Adrenal gland (tissue), 9 donors: ENCODE measurements at regions not wholly inside any gene's neighbourhood (a gene's known extent, or its start where the extent isn't known, plus 50 kb on each side); places are given as distances from the start of the nearest gene placed in this dataset.

Source experiments
- DNase-seq, 7 donors: peaks; one replicate each; pipeline ENCODE4 v3.0.0-alpha.2; 2019 to 2020
- H3K27ac ChIP-seq, 5 donors: fragments of 200-600 bp; sonication (generic) in 4 of 5; 1 replicate in 3 of 5; 2 replicates in 2 of 5; pipeline versions ENCODE4 v1.5.1 to v1.8.0; 2016 to 2020; ENCODE audit warnings: mild to moderate bottlenecking in 1 of 5
- H3K27me3 ChIP-seq: fragments of 200-600 bp; 2 replicates; pipeline ENCODE4 v1.8.0; 2021
- H3K36me3 ChIP-seq, 2 donors: fragments of 200-600 bp; replicated peaks in 1 of 2; 1 replicate in 1 of 2; 2 replicates in 1 of 2; pipeline versions ENCODE4 v1.5.1 to v1.8.0; 2018 to 2022
- H3K4me1 ChIP-seq, 2 donors: fragments of 200-600 bp; replicated peaks in 1 of 2; 1 replicate in 1 of 2; 2 replicates in 1 of 2; pipeline versions ENCODE4 v1.5.1 to v1.8.0; 2018 to 2021
- H3K4me3 ChIP-seq, 4 donors: fragments of 200-600 bp; sonication (generic) in 3 of 4; one replicate each; pipeline ENCODE4 v1.5.1; 2016 to 2018
- H3K9me3 ChIP-seq, 3 donors: fragments of 200-600 bp; sonication (generic) in 1 of 3; replicated peaks in 1 of 3; 1 replicate in 2 of 3; 2 replicates in 1 of 3; pipeline versions ENCODE4 v1.5.1 to v1.8.0; 2016 to 2021
- POLR2A ChIP-seq, 2 donors: fragments of 450-650 bp; IDR thresholded peaks; one replicate each; pipeline ENCODE4 v1.6.1; 2017; ENCODE audit warnings: antibody characterized with exemption in 2 of 2, mild to moderate bottlenecking in 2 of 2, moderate library complexity in 1 of 2
- WGBS, 4 donors: extraction: QIAGEN DNeasy Blood & Tissue Kit in 2 of 4; methylation state at CpG; one replicate each; pipeline versions ENCODE4 v1.1.5 to v1.1.7; 2013 to 2017; 5-methylcytosine and 5-hydroxymethylcytosine counted together
- intact Hi-C, 2 donors: fragments of 100-400 bp; cut with DNase I; formaldehyde crosslinking; loops; one replicate each; pipeline versions ENCODE4 v1.14.1 to v1.15.0; 2022 to 2023
- TF ChIP-seq, protein P1 (sequence below), 6 experiments: fragments of 450-650 bp in 4 of 6; fragments of 200-600 bp in 2 of 6; sonication (generic) in 1 of 6; IDR thresholded peaks; 1 replicate in 5 of 6; 2 replicates in 1 of 6; pipeline versions ENCODE4 v1.5.1 to v1.8.0; 2016 to 2021; ENCODE audit warnings: antibody characterized with exemption in 6 of 6, mild to moderate bottlenecking in 2 of 6, moderate library complexity in 1 of 6
- donor health status: healthy with polysubstance abuse.
- donor health status: Bipolar disorder and iron deficiency.
- donor health status: DM: yes; HTN: yes; CAD: no.
- donor health status: DM: no; HTN: no; CAD: no.
- donor health status: DM: no; HTN: no; CAD: no.

GRCh38 chr2:194424683-194425209 lies 1232.3 kb upstream of the SLC39A10 start:
- Histone ChIP-seq H3K9me3 (no peaks in the 10 kb centered on the region), H3K27me3 (no peaks in the 10 kb centered on the region), H3K4me1 (no peaks in the 10 kb centered on the region), H3K36me3 (no peaks in the 10 kb centered on the region), H3K4me3 (no peak overlapping the region), H3K27ac (no peak overlapping the region)
- WGBS, 4 donors, result 80 to 89% (median 84%) methylated on average over 3 of the region's 3 CpGs
- no peak for DNase-seq
- intact Hi-C loops, result no loop called here
- TF ChIP-seq POLR2A (IDR thresholded peaks at IDR 0.05), result no peak
- TF ChIP-seq, protein P1, sequence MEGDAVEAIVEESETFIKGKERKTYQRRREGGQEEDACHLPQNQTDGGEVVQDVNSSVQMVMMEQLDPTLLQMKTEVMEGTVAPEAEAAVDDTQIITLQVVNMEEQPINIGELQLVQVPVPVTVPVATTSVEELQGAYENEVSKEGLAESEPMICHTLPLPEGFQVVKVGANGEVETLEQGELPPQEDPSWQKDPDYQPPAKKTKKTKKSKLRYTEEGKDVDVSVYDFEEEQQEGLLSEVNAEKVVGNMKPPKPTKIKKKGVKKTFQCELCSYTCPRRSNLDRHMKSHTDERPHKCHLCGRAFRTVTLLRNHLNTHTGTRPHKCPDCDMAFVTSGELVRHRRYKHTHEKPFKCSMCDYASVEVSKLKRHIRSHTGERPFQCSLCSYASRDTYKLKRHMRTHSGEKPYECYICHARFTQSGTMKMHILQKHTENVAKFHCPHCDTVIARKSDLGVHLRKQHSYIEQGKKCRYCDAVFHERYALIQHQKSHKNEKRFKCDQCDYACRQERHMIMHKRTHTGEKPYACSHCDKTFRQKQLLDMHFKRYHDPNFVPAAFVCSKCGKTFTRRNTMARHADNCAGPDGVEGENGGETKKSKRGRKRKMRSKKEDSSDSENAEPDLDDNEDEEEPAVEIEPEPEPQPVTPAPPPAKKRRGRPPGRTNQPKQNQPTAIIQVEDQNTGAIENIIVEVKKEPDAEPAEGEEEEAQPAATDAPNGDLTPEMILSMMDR (IDR thresholded peaks at IDR 0.05), result no peak

- Histone ChIP-seq H3K27ac (no peak overlapping the region), H3K27me3 (no peaks in the 10 kb centered on the region), H3K4me1 (no peaks in the 10 kb centered on the region), H3K4me3 (no peak overlapping the region), H3K36me3 (no peaks in the 10 kb centered on the region), H3K9me3 (no peaks in the 10 kb centered on the region)
- TF ChIP-seq POLR2A (IDR thresholded peaks at IDR 0.05), result no peak
- TF ChIP-seq, protein P1 (IDR thresholded peaks at IDR 0.05), result no peak
- intact Hi-C loops, result no loop called here
- WGBS, 4 donors, result 69 to 85% (median 73%) methylated on average over 3 of the region's 3 CpGs
- no peak for DNase-seq
Measured at GRCh38 chr2:194411221-194411620, 1245.8 kb upstream of the SLC39A10 start.

DNA sequence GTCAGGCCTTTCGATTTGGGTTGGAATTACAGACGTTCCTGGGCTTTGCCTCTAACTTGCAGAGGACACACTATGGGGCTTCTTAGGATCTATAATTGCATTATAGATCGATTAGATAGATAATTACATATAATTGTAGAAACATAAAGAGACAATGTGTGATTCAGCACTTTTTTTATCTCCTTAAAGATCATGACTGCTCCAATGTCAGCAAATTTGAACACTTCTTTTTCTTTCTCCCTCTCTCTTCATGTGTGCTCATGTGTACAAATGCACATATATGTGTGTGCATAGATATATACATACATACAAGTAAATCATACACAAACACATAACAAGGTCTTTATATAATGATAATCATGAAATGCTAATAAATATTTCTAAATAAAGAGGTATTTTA lies 1261.2 kb upstream of the SLC39A10 start:
- H3K27me3 ChIP-seq, result no peaks in the 10 kb centered on the region
- no peak overlapping the region for H3K27ac ChIP-seq
- no peaks in the 10 kb centered on the region for H3K36me3 ChIP-seq
- TF ChIP-seq, protein P1 (IDR thresholded peaks at IDR 0.05), result no peak
- no peak for TF ChIP-seq POLR2A (IDR thresholded peaks at IDR 0.05)
- no peaks in the 10 kb centered on the region for H3K9me3 ChIP-seq
- no peak overlapping the region for H3K4me3 ChIP-seq
- H3K4me1 ChIP-seq, result no peaks in the 10 kb centered on the region
- intact Hi-C loops, result no loop called here
- DNase-seq, result no peak
- 76 to 83% (median 78%) methylated on average over 3 of the region's 3 CpGs for WGBS, 4 donors

GRCh38 chr2:194385376-194385775 lies 1271.7 kb upstream of the SLC39A10 start:
- no peaks in the 10 kb centered on the region for H3K36me3 ChIP-seq
- no peak overlapping the region for H3K4me3 ChIP-seq
- no peak for TF ChIP-seq POLR2A (IDR thresholded peaks at IDR 0.05)
- TF ChIP-seq, protein P1 (IDR thresholded peaks at IDR 0.05), result no peak
- 66 to 84% (median 74%) methylated on average over 1 of the region's 1 CpG for WGBS, 4 donors
- H3K4me1 ChIP-seq, result no peaks in the 10 kb centered on the region
- no peak for DNase-seq
- no peaks in the 10 kb centered on the region for H3K9me3 ChIP-seq
- H3K27me3 ChIP-seq, result no peaks in the 10 kb centered on the region
- no peak overlapping the region for H3K27ac ChIP-seq
- intact Hi-C loops, result no loop called here
